ENCODE measurements at regions not wholly inside any gene's neighbourhood (a gene's known extent, or its start where the extent isn't known, plus 50 kb on each side); places are given as distances from the start of the nearest gene placed in this dataset.
A peak's percentile ranks its signal among the peaks of the same experiment; 100 is the strongest.

DNA sequence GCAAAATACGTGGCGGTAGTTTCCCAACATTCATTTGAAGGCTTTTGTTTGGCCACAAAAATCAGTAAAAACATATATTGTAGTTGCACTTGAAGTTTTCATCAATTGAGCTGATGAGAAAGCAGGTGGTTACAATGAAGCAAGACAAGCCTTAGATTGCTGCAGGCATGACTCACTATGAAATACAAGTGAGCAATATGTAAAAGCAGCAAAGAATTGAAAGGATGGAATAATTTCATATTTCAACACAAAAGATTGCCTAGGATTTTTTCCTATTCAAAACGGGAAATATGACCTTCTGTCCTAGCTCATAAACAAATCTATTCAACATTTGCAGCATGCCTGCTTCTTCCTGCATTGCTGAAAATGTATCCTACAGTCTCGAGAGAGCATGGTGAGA, 190.9 kb upstream of the BANK1 start:
- Histone ChIP-seq H3K27ac (ENCODE audit: insufficient read depth, low read length, poor library complexity, severe bottlenecking) (no peak overlapping the region), H3K4me1 (ENCODE audit: control insufficient read depth, insufficient read depth, low read length, poor library complexity, severe bottlenecking) (no peaks in the 10 kb centered on the region), H3K4me3 (ENCODE audit: insufficient read depth, low read depth, low read length, poor library complexity, severe bottlenecking) (no peak overlapping the region), H3K36me3 (ENCODE audit: control insufficient read depth, insufficient read depth, low read length) (no peaks in the 10 kb centered on the region), H3K27me3 (replicated peaks; ENCODE audit: control insufficient read depth, insufficient read depth, low read length, poor library complexity, severe bottlenecking) (no peaks in the 10 kb centered on the region), H3K9me3 (ENCODE audit: control insufficient read depth, low read length) (no peaks in the 10 kb centered on the region)
- no peak for DNase-seq

DNA sequence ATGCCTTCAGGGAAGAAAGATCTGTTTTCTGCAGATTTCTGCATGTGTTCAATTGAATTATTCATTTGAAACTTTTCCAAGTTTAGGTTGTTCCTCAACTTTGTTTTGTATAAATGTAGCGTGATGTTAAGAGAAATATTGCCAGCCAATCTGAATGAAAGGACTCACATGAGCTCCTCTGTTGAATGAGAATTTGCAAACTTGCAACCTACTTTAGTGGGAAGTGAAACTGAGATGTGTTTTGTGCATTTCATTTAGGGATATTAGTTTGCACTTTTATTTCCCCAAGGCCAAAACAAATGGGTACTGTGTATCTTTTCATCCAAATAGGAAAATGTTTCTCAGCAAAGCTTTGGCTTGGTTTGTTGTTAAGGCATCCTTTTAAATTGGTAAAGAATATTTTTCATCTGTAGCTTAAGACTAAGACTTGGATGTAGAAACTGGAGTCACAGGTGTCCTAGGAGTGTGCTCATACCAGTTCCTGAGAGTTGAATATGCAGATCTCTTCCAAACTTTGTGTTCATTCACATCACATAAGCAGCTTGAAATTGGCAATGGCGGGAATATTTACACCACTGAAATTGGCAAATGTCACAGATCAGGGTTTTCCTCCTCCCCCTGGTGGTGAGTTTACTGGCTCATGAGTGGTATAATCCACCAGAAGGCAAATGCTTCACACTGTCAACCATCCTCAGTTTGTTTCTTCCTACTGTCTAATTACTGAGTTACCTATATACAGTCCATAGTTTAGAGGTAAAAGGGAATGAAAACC, 193.6 kb upstream of the BANK1 start:
- H3K4me3 ChIP-seq (ENCODE audit: insufficient read depth, low read depth, low read length, poor library complexity, severe bottlenecking): no peak overlapping the region
- no peaks in the 10 kb centered on the region for H3K27me3 ChIP-seq (replicated peaks; ENCODE audit: control insufficient read depth, insufficient read depth, low read length, poor library complexity, severe bottlenecking)
- no peaks in the 10 kb centered on the region for H3K4me1 ChIP-seq (ENCODE audit: control insufficient read depth, insufficient read depth, low read length, poor library complexity, severe bottlenecking)
- H3K27ac ChIP-seq (ENCODE audit: insufficient read depth, low read length, poor library complexity, severe bottlenecking): no peak overlapping the region
- no peaks in the 10 kb centered on the region for H3K36me3 ChIP-seq (ENCODE audit: control insufficient read depth, insufficient read depth, low read length)
- peak in 1 of 3 donors; percentile 25 for DNase-seq
- no peaks in the 10 kb centered on the region for H3K9me3 ChIP-seq (ENCODE audit: control insufficient read depth, low read length)

DNA sequence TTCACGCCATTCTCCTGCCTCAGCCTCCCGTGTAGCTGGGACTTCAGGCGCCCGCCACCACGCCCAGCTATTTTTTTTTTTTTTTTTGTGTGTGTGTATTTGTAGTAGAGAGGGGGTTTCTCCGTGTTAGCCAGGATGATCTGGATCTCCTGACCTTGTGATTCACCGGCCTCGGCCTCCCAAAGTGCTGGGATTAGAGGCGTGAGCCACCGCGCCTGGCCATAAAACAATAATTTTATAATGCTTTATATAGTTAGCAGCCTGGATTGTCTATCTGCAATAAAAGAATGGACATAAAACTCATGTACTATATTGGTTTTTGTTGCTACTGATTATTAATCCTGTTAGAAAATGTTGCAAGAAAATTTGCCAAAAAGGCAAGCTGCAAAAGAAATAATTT, 195.9 kb upstream of the BANK1 start:
- no peak overlapping the region for H3K27ac ChIP-seq (ENCODE audit: insufficient read depth, low read length, poor library complexity, severe bottlenecking)
- no peaks in the 10 kb centered on the region for H3K4me1 ChIP-seq (ENCODE audit: control insufficient read depth, insufficient read depth, low read length, poor library complexity, severe bottlenecking)
- DNase-seq: no peak
- no peaks in the 10 kb centered on the region for H3K9me3 ChIP-seq (ENCODE audit: control insufficient read depth, low read length)
- no peaks in the 10 kb centered on the region for H3K27me3 ChIP-seq (replicated peaks; ENCODE audit: control insufficient read depth, insufficient read depth, low read length, poor library complexity, severe bottlenecking)
- H3K4me3 ChIP-seq (ENCODE audit: insufficient read depth, low read depth, low read length, poor library complexity, severe bottlenecking): no peak overlapping the region
- H3K36me3 ChIP-seq (ENCODE audit: control insufficient read depth, insufficient read depth, low read length): no peaks in the 10 kb centered on the region

DNA sequence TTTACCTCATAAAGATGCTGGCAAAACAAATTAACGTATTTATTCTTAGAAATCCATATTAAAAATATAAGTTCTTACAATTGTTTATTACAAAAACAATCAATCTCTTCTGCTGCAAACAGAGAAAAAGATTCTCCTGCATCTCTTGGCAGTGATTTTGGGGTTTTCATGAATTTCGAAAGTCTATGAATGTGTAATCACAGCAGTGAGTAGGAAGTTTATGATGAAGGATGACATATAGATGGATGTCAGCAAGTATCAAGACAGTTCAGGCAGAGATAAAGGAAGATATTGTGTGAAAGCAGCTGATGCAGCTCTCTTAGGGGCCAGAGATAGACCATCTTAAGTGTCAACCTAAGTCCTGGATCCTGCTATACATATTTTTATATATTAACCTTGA, 196.9 kb upstream of the BANK1 start:
- no peaks in the 10 kb centered on the region for H3K9me3 ChIP-seq (ENCODE audit: control insufficient read depth, low read length)
- no peak for DNase-seq
- H3K27ac ChIP-seq (ENCODE audit: insufficient read depth, low read length, poor library complexity, severe bottlenecking): no peak overlapping the region

DNA sequence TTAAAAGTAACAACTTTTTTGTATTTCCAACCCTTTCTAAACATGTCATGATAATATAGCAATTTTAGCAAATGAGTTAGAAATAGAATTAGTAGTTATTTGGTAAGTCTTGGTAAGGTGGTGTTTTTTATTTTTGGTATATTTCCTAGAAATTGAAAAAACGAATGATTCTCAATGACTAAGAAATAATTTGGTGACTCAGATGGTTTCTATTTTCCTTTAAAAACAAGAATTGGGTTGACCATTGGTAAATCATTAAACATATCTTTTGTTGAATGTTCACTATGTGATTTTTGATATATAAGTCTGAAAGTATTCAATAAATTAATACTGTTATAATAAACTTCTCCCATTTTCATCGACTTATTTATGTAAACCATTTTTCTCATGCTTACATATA, 206.2 kb upstream of the BANK1 start:
- Histone ChIP-seq H3K4me3 (ENCODE audit: insufficient read depth, low read depth, low read length, poor library complexity, severe bottlenecking) (no peak overlapping the region), H3K4me1 (ENCODE audit: control insufficient read depth, insufficient read depth, low read length, poor library complexity, severe bottlenecking) (no peaks in the 10 kb centered on the region), H3K36me3 (ENCODE audit: control insufficient read depth, insufficient read depth, low read length) (no peaks in the 10 kb centered on the region), H3K9me3 (ENCODE audit: control insufficient read depth, low read length) (peaks cover 6% of the 10 kb centered on the region), H3K27me3 (replicated peaks; ENCODE audit: control insufficient read depth, insufficient read depth, low read length, poor library complexity, severe bottlenecking) (no peaks in the 10 kb centered on the region), H3K27ac (ENCODE audit: insufficient read depth, low read length, poor library complexity, severe bottlenecking) (no peak overlapping the region)
- DNase-seq: no peak

More for the DNA sequence above, 196.9 kb upstream of the BANK1 start:
- no peaks in the 10 kb centered on the region for H3K27me3 ChIP-seq (replicated peaks; ENCODE audit: control insufficient read depth, insufficient read depth, low read length, poor library complexity, severe bottlenecking)
- H3K4me1 ChIP-seq (ENCODE audit: control insufficient read depth, insufficient read depth, low read length, poor library complexity, severe bottlenecking): no peaks in the 10 kb centered on the region
- no peak overlapping the region for H3K4me3 ChIP-seq (ENCODE audit: insufficient read depth, low read depth, low read length, poor library complexity, severe bottlenecking)
- no peaks in the 10 kb centered on the region for H3K36me3 ChIP-seq (ENCODE audit: control insufficient read depth, insufficient read depth, low read length)

DNA sequence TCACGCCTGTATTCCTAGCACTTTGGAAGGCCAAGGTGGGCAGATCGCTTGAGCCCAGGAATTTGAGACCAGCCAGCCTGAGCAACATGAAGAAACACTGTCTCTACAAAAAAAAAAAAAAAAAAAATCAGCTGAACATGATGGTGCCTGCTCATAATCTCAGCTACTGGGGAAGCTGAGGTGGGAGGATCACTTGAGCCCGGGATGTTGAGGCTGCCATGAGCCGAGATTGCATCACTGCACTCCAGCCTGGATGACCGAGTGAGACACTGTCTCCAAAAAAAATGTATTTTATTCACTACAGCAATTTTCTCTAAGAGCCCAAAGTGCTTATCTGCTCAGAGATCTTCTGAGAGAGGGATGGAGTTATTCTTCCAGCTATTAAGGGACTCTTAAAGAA, 215.8 kb upstream of the PPP3CA start:
- Histone ChIP-seq H3K27me3 (replicated peaks; ENCODE audit: control insufficient read depth, insufficient read depth, low read length, poor library complexity, severe bottlenecking) (no peaks in the 10 kb centered on the region), H3K9me3 (ENCODE audit: control insufficient read depth, low read length) (no peaks in the 10 kb centered on the region), H3K4me3 (ENCODE audit: insufficient read depth, low read depth, low read length, poor library complexity, severe bottlenecking) (no peak overlapping the region), H3K36me3 (ENCODE audit: control insufficient read depth, insufficient read depth, low read length) (no peaks in the 10 kb centered on the region), H3K27ac (ENCODE audit: insufficient read depth, low read length, poor library complexity, severe bottlenecking) (no peak overlapping the region), H3K4me1 (ENCODE audit: control insufficient read depth, insufficient read depth, low read length, poor library complexity, severe bottlenecking) (no peaks in the 10 kb centered on the region)
- DNase-seq: no peak

DNA sequence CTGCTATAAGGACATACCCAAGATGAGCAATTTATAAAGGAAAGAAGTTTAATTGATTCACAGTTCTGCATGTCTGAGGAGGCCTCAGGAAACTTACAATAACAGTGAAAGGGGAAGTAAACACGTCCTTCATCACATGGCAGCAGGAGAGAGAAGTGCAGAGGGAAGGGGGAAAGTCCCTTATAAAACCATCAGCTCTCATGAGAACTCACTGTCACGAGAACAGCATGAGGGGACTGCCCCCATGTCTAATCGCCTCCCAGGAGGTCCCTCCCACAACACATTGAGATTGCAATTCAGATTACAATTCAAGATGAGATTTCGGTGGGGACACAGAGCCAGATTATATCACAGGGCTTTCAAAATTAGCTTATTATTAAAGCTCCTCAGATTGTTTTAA, 209.5 kb upstream of the PPP3CA start:
- Histone ChIP-seq H3K4me3 (ENCODE audit: insufficient read depth, low read depth, low read length, poor library complexity, severe bottlenecking) (no peak overlapping the region), H3K36me3 (ENCODE audit: control insufficient read depth, insufficient read depth, low read length) (no peaks in the 10 kb centered on the region), H3K27me3 (replicated peaks; ENCODE audit: control insufficient read depth, insufficient read depth, low read length, poor library complexity, severe bottlenecking) (no peaks in the 10 kb centered on the region), H3K9me3 (ENCODE audit: control insufficient read depth, low read length) (no peaks in the 10 kb centered on the region), H3K4me1 (ENCODE audit: control insufficient read depth, insufficient read depth, low read length, poor library complexity, severe bottlenecking) (no peaks in the 10 kb centered on the region), H3K27ac (ENCODE audit: insufficient read depth, low read length, poor library complexity, severe bottlenecking) (no peak overlapping the region)
- DNase-seq: no peak

DNA sequence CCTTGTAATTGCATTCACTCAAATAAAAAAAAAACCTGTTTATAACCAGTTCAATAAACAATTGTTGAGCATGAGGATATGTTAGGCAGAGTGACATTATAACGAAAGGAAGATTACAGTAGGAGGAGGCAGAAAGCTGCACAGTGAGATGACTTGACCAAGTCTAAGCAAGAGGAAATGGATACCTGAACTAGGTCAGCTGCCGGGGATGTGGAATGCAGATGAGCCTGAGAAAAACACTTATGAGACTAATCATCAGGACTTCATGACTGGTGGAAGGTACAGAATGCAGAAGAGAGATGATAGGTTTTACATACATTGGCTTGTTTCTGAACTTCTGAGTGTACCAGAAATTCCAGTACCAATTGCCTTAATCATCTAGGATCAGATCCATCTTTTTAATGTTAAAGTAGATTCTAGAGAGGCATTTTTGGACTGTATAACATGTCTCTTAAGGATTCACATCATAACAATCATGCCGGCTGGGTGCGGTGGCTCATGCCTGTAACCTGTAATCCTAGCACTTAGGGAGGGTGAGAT, 208.1 kb upstream of the PPP3CA start:
- H3K27ac ChIP-seq (ENCODE audit: insufficient read depth, low read length, poor library complexity, severe bottlenecking): no peak overlapping the region
- DNase-seq: no peak
- no peaks in the 10 kb centered on the region for H3K9me3 ChIP-seq (ENCODE audit: control insufficient read depth, low read length)
- H3K4me1 ChIP-seq (ENCODE audit: control insufficient read depth, insufficient read depth, low read length, poor library complexity, severe bottlenecking): no peaks in the 10 kb centered on the region
- H3K4me3 ChIP-seq (ENCODE audit: insufficient read depth, low read depth, low read length, poor library complexity, severe bottlenecking): no peak overlapping the region
- no peaks in the 10 kb centered on the region for H3K36me3 ChIP-seq (ENCODE audit: control insufficient read depth, insufficient read depth, low read length)
- H3K27me3 ChIP-seq (replicated peaks; ENCODE audit: control insufficient read depth, insufficient read depth, low read length, poor library complexity, severe bottlenecking): no peaks in the 10 kb centered on the region

DNA sequence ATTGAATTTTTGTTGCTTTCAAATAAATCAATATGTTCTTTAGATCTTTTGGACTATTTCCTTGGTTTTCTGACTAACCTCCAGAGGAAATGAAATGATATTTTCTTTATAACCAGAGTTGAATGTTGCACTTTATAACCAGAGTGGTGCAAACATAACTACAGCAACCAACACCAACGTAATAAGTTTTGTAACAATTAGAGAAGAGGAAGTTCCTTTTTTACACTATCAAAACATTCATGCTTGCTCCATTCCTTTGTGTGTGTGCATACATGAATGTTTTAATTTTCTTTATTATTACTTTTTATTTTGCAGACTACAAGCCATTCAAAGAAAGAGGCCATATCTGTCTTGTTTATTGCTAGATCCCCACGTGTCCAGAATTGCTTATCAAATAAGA, 193.0 kb upstream of the PPP3CA start:
- H3K36me3 ChIP-seq (ENCODE audit: control insufficient read depth, insufficient read depth, low read length): no peaks in the 10 kb centered on the region
- H3K4me1 ChIP-seq (ENCODE audit: control insufficient read depth, insufficient read depth, low read length, poor library complexity, severe bottlenecking): no peaks in the 10 kb centered on the region
- no peaks in the 10 kb centered on the region for H3K27me3 ChIP-seq (replicated peaks; ENCODE audit: control insufficient read depth, insufficient read depth, low read length, poor library complexity, severe bottlenecking)
- H3K27ac ChIP-seq (ENCODE audit: insufficient read depth, low read length, poor library complexity, severe bottlenecking): no peak overlapping the region
- no peak overlapping the region for H3K4me3 ChIP-seq (ENCODE audit: insufficient read depth, low read depth, low read length, poor library complexity, severe bottlenecking)
- DNase-seq: no peak
- H3K9me3 ChIP-seq (ENCODE audit: control insufficient read depth, low read length): no peaks in the 10 kb centered on the region

DNA sequence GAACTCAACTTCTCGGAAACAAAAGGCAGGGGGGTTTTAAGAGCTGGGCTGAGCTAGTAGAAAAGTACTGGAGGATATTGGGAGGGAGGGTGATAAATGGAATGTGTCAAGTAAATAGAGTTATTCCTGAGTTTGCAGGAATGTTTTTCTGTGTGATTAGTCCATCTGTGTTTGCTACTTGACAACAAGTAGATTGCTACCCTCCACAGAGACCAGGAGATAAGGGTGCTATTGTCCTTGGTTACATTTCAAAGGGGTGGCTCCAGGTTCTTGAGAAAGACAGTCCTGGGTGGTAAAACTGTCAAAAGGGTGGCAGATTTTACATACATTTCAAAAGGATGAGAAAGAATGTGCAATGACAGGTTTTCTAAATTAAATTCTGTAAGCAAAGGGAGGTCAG, 181.2 kb upstream of the PPP3CA start:
- Histone ChIP-seq H3K27ac (ENCODE audit: insufficient read depth, low read length, poor library complexity, severe bottlenecking) (no peak overlapping the region), H3K4me1 (ENCODE audit: control insufficient read depth, insufficient read depth, low read length, poor library complexity, severe bottlenecking) (peaks cover 11% of the 10 kb centered on the region), H3K9me3 (ENCODE audit: control insufficient read depth, low read length) (no peaks in the 10 kb centered on the region), H3K36me3 (ENCODE audit: control insufficient read depth, insufficient read depth, low read length) (no peaks in the 10 kb centered on the region), H3K4me3 (ENCODE audit: insufficient read depth, low read depth, low read length, poor library complexity, severe bottlenecking) (no peak overlapping the region), H3K27me3 (replicated peaks; ENCODE audit: control insufficient read depth, insufficient read depth, low read length, poor library complexity, severe bottlenecking) (no peaks in the 10 kb centered on the region)
- DNase-seq: no peak
